ENCODE measurements at regions not wholly inside any gene's neighbourhood (a gene's known extent, or its start where the extent isn't known, plus 50 kb on each side); places are given as distances from the start of the nearest gene placed in this dataset.

GRCh38 chr16:52016387-52016786 lies 530.6 kb downstream of the TOX3 start:
- H3K4me3 ChIP-seq: no peak overlapping the region
- DNase-seq (ENCODE audit: low spot score in 2 of 2): no peak
- H3K4me1 ChIP-seq: no peaks in the 10 kb centered on the region
- TF ChIP-seq CTCF (IDR thresholded peaks at IDR 0.05): no peak
- TF ChIP-seq POLR2AphosphoS5 (IDR thresholded peaks at IDR 0.05): no peak
- no peak for TF ChIP-seq POLR2A (IDR thresholded peaks at IDR 0.05)
- H3K27me3 ChIP-seq: no peaks in the 10 kb centered on the region
- intact Hi-C loops (cut with DNase I; ENCODE audit: low total_unique reads): loop anchor here (10.0 kb wide), 2 partner anchors 648 to 1582 kb away; no protein-coding TSS in a partner anchor
- peaks cover 0 to 13% of the 10 kb centered on the region in 2 donors for H3K9me3 ChIP-seq
- H3K36me3 ChIP-seq: no peaks in the 10 kb centered on the region
- H3K27ac ChIP-seq: no peak overlapping the region

- H3K9me3 ChIP-seq: no peaks in the 10 kb centered on the region
- H3K4me3 ChIP-seq: no peak overlapping the region
- H3K27me3 ChIP-seq: no peaks in the 10 kb centered on the region
- DNase-seq (ENCODE audit: low spot score in 2 of 2): no peak
- no peaks in the 10 kb centered on the region for H3K4me1 ChIP-seq
- intact Hi-C loops (cut with DNase I; ENCODE audit: low total_unique reads): no loop called here
- H3K36me3 ChIP-seq: no peaks in the 10 kb centered on the region
- no peak overlapping the region for H3K27ac ChIP-seq
- TF ChIP-seq CTCF (IDR thresholded peaks at IDR 0.05) (no peak), POLR2AphosphoS5 (IDR thresholded peaks at IDR 0.05) (no peak), POLR2A (IDR thresholded peaks at IDR 0.05) (no peak)
These were observed 541.4 kb downstream of the TOX3 start for GRCh38 chr16:52005551-52005950.

- H3K9me3 ChIP-seq: no peaks in the 10 kb centered on the region
These were observed 542.6 kb downstream of the TOX3 start for GRCh38 chr16:52004343-52004742.

GRCh38 chr16:52002026-52002425 lies 544.9 kb downstream of the TOX3 start:
- Histone ChIP-seq H3K4me3 (no peak overlapping the region), H3K4me1 (no peaks in the 10 kb centered on the region), H3K27me3 (no peaks in the 10 kb centered on the region), H3K36me3 (no peaks in the 10 kb centered on the region), H3K9me3 (no peaks in the 10 kb centered on the region), H3K27ac (no peak overlapping the region)
- intact Hi-C loops (cut with DNase I; ENCODE audit: low total_unique reads): no loop called here
- TF ChIP-seq CTCF (IDR thresholded peaks at IDR 0.05): no peak
- no peak for TF ChIP-seq POLR2A (IDR thresholded peaks at IDR 0.05)
- TF ChIP-seq POLR2AphosphoS5 (IDR thresholded peaks at IDR 0.05): no peak
- DNase-seq (ENCODE audit: low spot score in 2 of 2): no peak

More at GRCh38 chr16:52004343-52004742, 542.6 kb downstream of the TOX3 start:
- Histone ChIP-seq H3K4me3 (no peak overlapping the region), H3K27me3 (no peaks in the 10 kb centered on the region), H3K27ac (no peak overlapping the region), H3K36me3 (no peaks in the 10 kb centered on the region), H3K4me1 (no peaks in the 10 kb centered on the region)
- no peak for TF ChIP-seq CTCF (IDR thresholded peaks at IDR 0.05)
- no peak for TF ChIP-seq POLR2AphosphoS5 (IDR thresholded peaks at IDR 0.05)
- TF ChIP-seq POLR2A (IDR thresholded peaks at IDR 0.05): no peak
- intact Hi-C loops (cut with DNase I; ENCODE audit: low total_unique reads): no loop called here
- DNase-seq (ENCODE audit: low spot score in 2 of 2): no peak

- intact Hi-C loops (cut with DNase I; ENCODE audit: low total_unique reads): no loop called here
- TF ChIP-seq POLR2A (IDR thresholded peaks at IDR 0.05) (no peak), POLR2AphosphoS5 (IDR thresholded peaks at IDR 0.05) (no peak), CTCF (IDR thresholded peaks at IDR 0.05) (no peak)
- no peaks in the 10 kb centered on the region for H3K9me3 ChIP-seq
- no peaks in the 10 kb centered on the region for H3K4me1 ChIP-seq
- no peak overlapping the region for H3K27ac ChIP-seq
- no peaks in the 10 kb centered on the region for H3K27me3 ChIP-seq
- no peaks in the 10 kb centered on the region for H3K36me3 ChIP-seq
- no peak overlapping the region for H3K4me3 ChIP-seq
- DNase-seq (ENCODE audit: low spot score in 2 of 2): no peak
These were observed 550.4 kb downstream of the TOX3 start for GRCh38 chr16:51996516-51996915.

Measured in breast epithelium (tissue), 4 donors.